H1 (cell line): ENCODE measurements at regions not wholly inside any gene's neighbourhood (a gene's known extent, or its start where the extent isn't known, plus 50 kb on each side); places are given as distances from the start of the nearest gene placed in this dataset.

Experiments
- CREB1 ChIP-seq: IDR thresholded peaks from 2 replicates; pipeline ENCODE4 v1.6.1; 2012; ENCODE audit warnings: inconsistent platforms
- MAX ChIP-seq: IDR thresholded peaks from 2 replicates; pipeline ENCODE4 v1.6.1; 2012; ENCODE audit warnings: inconsistent platforms
- RNF2 ChIP-seq: fragments of 200-900, 300-1000 bp; sonication (generic); IDR thresholded peaks from 2 replicates; pipeline ENCODE4 v1.7.1; 2016; ENCODE audit warnings: borderline replicate concordance, low read depth, mild to moderate bottlenecking, antibody characterized with exemption, low read length; ENCODE audit not compliant: poor library complexity, severe bottlenecking; ENCODE audit errors: missing control alignments
- SUZ12 ChIP-seq: fragments of 200-600 bp; sonication (generic); IDR thresholded peaks from 2 replicates; pipeline ENCODE4 v1.6.1; 2012; ENCODE audit warnings: mild to moderate bottlenecking, inconsistent platforms, low read length, moderate library complexity, mixed read lengths
- TAF1 ChIP-seq: IDR thresholded peaks from 2 replicates; pipeline ENCODE4 v1.6.1; 2011; ENCODE audit warnings: mild to moderate bottlenecking, low read depth, low read length
- USF2 ChIP-seq: IDR thresholded peaks from 2 replicates; pipeline ENCODE4 v1.6.1; 2011; ENCODE audit warnings: low read length, improper control_type of control experiment

- TF ChIP-seq MAX (no peak), TAF1 (no peak), CREB1 (no peak), SUZ12 (no peak), USF2 (no peak), RNF2 (no peak)
These were observed 289.2 kb downstream of the FBXW7 start (continued) for GRCh38 chr4:152246659-152247058.
